Eye (tissue), 1 donor: ENCODE measurements at regions not wholly inside any gene's neighbourhood (a gene's known extent, or its start where the extent isn't known, plus 50 kb on each side); places are given as distances from the start of the nearest gene placed in this dataset.

Experiments used
- DNase-seq: peaks from one replicate; pipeline ENCODE4 v3.0.0-alpha.2; 2015

GRCh38 chr12:93180566-93180965 is 197.2 kb upstream of the NUDT4 start:
- DNase-seq = no peak

- DNase-seq = no peak
Measured at GRCh38 chr12:93181409-93181965, 196.2 kb upstream of the NUDT4 start.

- no peak for DNase-seq
Measured at GRCh38 chr12:93183940-93184671, 193.6 kb upstream of the NUDT4 start.

GRCh38 chr12:93184672-93185368 is 192.9 kb upstream of the NUDT4 start:
- DNase-seq = no peak

- DNase-seq = no peak
Measured at GRCh38 chr12:93185369-93185741, 192.4 kb upstream of the NUDT4 start.

- DNase-seq = no peak
Measured at GRCh38 chr12:93186131-93186530, 191.6 kb upstream of the NUDT4 start.

- DNase-seq = no peak
Measured at GRCh38 chr12:93186621-93187020, 191.1 kb upstream of the NUDT4 start.

- DNase-seq = no peak
Measured at GRCh38 chr12:93191423-93191822, 186.3 kb upstream of the NUDT4 start.

- no peak for DNase-seq
Measured at GRCh38 chr12:93191956-93192355, 185.8 kb upstream of the NUDT4 start.

- DNase-seq = no peak
Measured at GRCh38 chr12:93192878-93193277, 184.8 kb upstream of the NUDT4 start.

GRCh38 chr12:93195511-93195910 is 182.2 kb upstream of the NUDT4 start:
- no peak for DNase-seq

- DNase-seq = no peak
Measured at GRCh38 chr12:93197067-93197593, 180.6 kb upstream of the NUDT4 start.

- DNase-seq = no peak
Measured at GRCh38 chr12:93198086-93198485, 179.6 kb upstream of the NUDT4 start.

GRCh38 chr12:93199831-93200236 is 177.9 kb upstream of the NUDT4 start:
- no peak for DNase-seq

GRCh38 chr12:93200291-93200917 is 177.3 kb upstream of the NUDT4 start:
- DNase-seq = no peak

GRCh38 chr12:93201990-93202389 is 175.7 kb upstream of the NUDT4 start:
- no peak for DNase-seq

GRCh38 chr12:93202688-93203087 is 175.0 kb upstream of the NUDT4 start:
- DNase-seq = no peak

- DNase-seq = no peak
Measured at GRCh38 chr12:93203361-93203760, 174.4 kb upstream of the NUDT4 start.

GRCh38 chr12:93204896-93205295 is 172.8 kb upstream of the NUDT4 start:
- no peak for DNase-seq

GRCh38 chr12:93205361-93205760 is 172.4 kb upstream of the NUDT4 start:
- no peak for DNase-seq

- no peak for DNase-seq
Measured at GRCh38 chr12:93208011-93208410, 169.7 kb upstream of the NUDT4 start.

GRCh38 chr12:93214523-93215289 is 163.0 kb upstream of the NUDT4 start:
- DNase-seq = no peak

GRCh38 chr12:93215290-93215678 is 162.4 kb upstream of the NUDT4 start:
- no peak for DNase-seq
